Neuronal stem cell (in vitro differentiated cells): ENCODE measurements at regions not wholly inside any gene's neighbourhood (a gene's known extent, or its start where the extent isn't known, plus 50 kb on each side); places are given as distances from the start of the nearest gene placed in this dataset.

Experiments used
- DNase-seq: peaks from one replicate; pipeline ENCODE4 v3.0.0-alpha.2; 2013; ENCODE audit warnings: low spot score
- H2AFZ ChIP-seq: one replicate; pipeline ENCODE4 v1.6.1; 2013; ENCODE audit warnings: mild to moderate bottlenecking, low read length, inconsistent platforms
- H2AK5ac ChIP-seq: 2 replicates; pipeline ENCODE4 v1.6.1; 2013; ENCODE audit warnings: low read depth, mild to moderate bottlenecking, inconsistent platforms, low read length, moderate library complexity, mixed read lengths
- H2BK120ac ChIP-seq: 2 replicates; pipeline ENCODE4 v1.6.1; 2013; ENCODE audit warnings: low read depth, mild to moderate bottlenecking, inconsistent platforms, low read length, moderate library complexity, mixed read lengths
- H2BK12ac ChIP-seq: one replicate; pipeline ENCODE4 v1.6.1; 2013; ENCODE audit warnings: low read length, inconsistent platforms
- H2BK15ac ChIP-seq: 2 replicates; pipeline ENCODE4 v1.6.1; 2013; ENCODE audit warnings: mild to moderate bottlenecking, low read length, inconsistent platforms, mixed read lengths
- H2BK5ac ChIP-seq: one replicate; pipeline ENCODE4 v1.6.1; 2013; ENCODE audit warnings: inconsistent platforms, mild to moderate bottlenecking, low read length, moderate library complexity
- H3K14ac ChIP-seq: one replicate; pipeline ENCODE4 v1.6.1; 2013; ENCODE audit warnings: low read length, inconsistent platforms
- H3K18ac ChIP-seq: 2 replicates; pipeline ENCODE4 v1.6.1; 2013; ENCODE audit warnings: low read length, inconsistent platforms
- H3K23ac ChIP-seq: 2 replicates; pipeline ENCODE4 v1.6.1; 2013; ENCODE audit warnings: low read depth, mild to moderate bottlenecking, mixed read lengths, low read length, inconsistent platforms; ENCODE audit not compliant: poor library complexity
- H3K27ac ChIP-seq: replicated peaks from 3 replicates; pipeline ENCODE4 v1.5.1; 2013; ENCODE audit warnings: low read length, inconsistent platforms
- H3K27me3 ChIP-seq, 3 experiments: 2 replicates each; pipeline ENCODE4 v1.6.1; 2013; ENCODE audit warnings: low read length in 3 of 3, mild to moderate bottlenecking in 2 of 3, inconsistent platforms in 1 of 3, low read depth in 1 of 3, mixed read lengths in 1 of 3, moderate library complexity in 1 of 3; ENCODE audit not compliant: control insufficient read depth in 3 of 3, insufficient read depth in 3 of 3
- H3K36me3 ChIP-seq, 2 donors: replicated peaks in 1 of 2; 2 replicates each; pipeline ENCODE4 v1.6.1; 2013; ENCODE audit warnings: low read length in 2 of 2; ENCODE audit not compliant: control insufficient read depth in 2 of 2, insufficient read depth in 2 of 2
- H3K4ac ChIP-seq: 2 replicates; pipeline ENCODE4 v1.6.1; 2013; ENCODE audit warnings: inconsistent platforms, mild to moderate bottlenecking, low read length, moderate library complexity
- H3K4me1 ChIP-seq, 2 donors: 1 replicate in 1 of 2; 2 replicates in 1 of 2; pipeline ENCODE4 v1.6.1; 2013; ENCODE audit warnings: low read length in 2 of 2, low read depth in 1 of 2; ENCODE audit not compliant: control insufficient read depth in 2 of 2, insufficient read depth in 1 of 2
- H3K4me2 ChIP-seq: one replicate; pipeline ENCODE4 v1.6.1; 2013; ENCODE audit warnings: mild to moderate bottlenecking, low read length, inconsistent platforms; ENCODE audit not compliant: insufficient read depth, poor library complexity, severe bottlenecking
- H3K4me3 ChIP-seq, 2 donors: 2 replicates each; pipeline ENCODE4 v1.5.1; 2013; ENCODE audit warnings: low read length in 2 of 2, mild to moderate bottlenecking in 2 of 2, inconsistent platforms in 1 of 2, moderate library complexity in 1 of 2
- H3K79me1 ChIP-seq: one replicate; pipeline ENCODE4 v1.6.1; 2013; ENCODE audit warnings: low read depth, mild to moderate bottlenecking, inconsistent platforms, low read length, moderate library complexity
- H3K9ac ChIP-seq: one replicate; pipeline ENCODE4 v1.6.1; 2013; ENCODE audit warnings: mild to moderate bottlenecking, low read depth, low read length, inconsistent platforms; ENCODE audit not compliant: poor library complexity
- H3K9me3 ChIP-seq, 2 donors: replicated peaks in 1 of 2; 2 replicates each; pipeline versions ENCODE3 to v1.6.1; 2013; ENCODE audit warnings: low read length in 2 of 2, mild to moderate bottlenecking in 2 of 2, inconsistent platforms in 1 of 2, low read depth in 1 of 2, mixed read lengths in 1 of 2, moderate library complexity in 1 of 2; ENCODE audit not compliant: control insufficient read depth in 2 of 2, insufficient read depth in 1 of 2
- H4K8ac ChIP-seq: one replicate; pipeline ENCODE4 v1.6.1; 2013; ENCODE audit warnings: low read depth, mild to moderate bottlenecking, inconsistent platforms, low read length, moderate library complexity
- H4K91ac ChIP-seq: one replicate; pipeline ENCODE4 v1.6.1; 2013; ENCODE audit warnings: low read length, low read depth, mild to moderate bottlenecking, inconsistent platforms; ENCODE audit not compliant: poor library complexity
- WGBS, 2 donors: extraction: QIAGEN DNeasy Blood & Tissue Kit; methylation state at CpG; one replicate each; pipeline ENCODE4 v1.1.7; 2013; ENCODE audit warnings: missing lambda C conversion rate in 2 of 2, mixed read lengths in 1 of 2; ENCODE audit not compliant: insufficient read length in 2 of 2, insufficient replicate concordance in 1 of 2; ENCODE audit errors: extremely low coverage in 2 of 2; 5-methylcytosine and 5-hydroxymethylcytosine counted together

- Histone ChIP-seq H3K23ac (no peak overlapping the region), H3K9ac (no peak overlapping the region), H4K91ac (no peak overlapping the region), H2BK5ac (no peak overlapping the region), H4K8ac (no peak overlapping the region), H3K18ac (no peak overlapping the region), H3K14ac (no peak overlapping the region), H3K4ac (no peak overlapping the region), H2AFZ (no peak overlapping the region), H3K79me1 (no peaks in the 10 kb centered on the region), H3K9me3 (no peaks in the 10 kb centered on the region), H3K36me3 (no peaks in the 10 kb centered on the region), H3K27ac (no peak overlapping the region), H2BK120ac (no peak overlapping the region), H2BK15ac (no peak overlapping the region), H3K4me3 (no peak overlapping the region), H3K27me3 (no peaks in the 10 kb centered on the region), H3K4me2 (no peak overlapping the region), H2AK5ac (no peak overlapping the region), H2BK12ac (no peak overlapping the region), H3K4me1 (no peaks in the 10 kb centered on the region)
- WGBS, 2 donors, result no CpG with 5 or more reads among the region's 2 CpGs
- no peak for DNase-seq
Observed at GRCh38 chr3:4119119-4119518, 184.1 kb upstream of the SETMAR start.

GRCh38 chr3:4125576-4125975 lies 177.6 kb upstream of the SETMAR start:
- Histone ChIP-seq H3K18ac (no peak overlapping the region), H3K4ac (no peak overlapping the region), H3K14ac (no peak overlapping the region), H2AK5ac (no peak overlapping the region), H3K36me3 (no peaks in the 10 kb centered on the region), H3K23ac (no peak overlapping the region), H4K91ac (no peak overlapping the region), H2BK5ac (no peak overlapping the region), H3K9ac (no peak overlapping the region), H4K8ac (no peak overlapping the region), H3K9me3 (no peaks in the 10 kb centered on the region), H3K27ac (no peak overlapping the region), H3K4me3 (no peak overlapping the region), H3K79me1 (no peaks in the 10 kb centered on the region), H3K4me1 (no peaks in the 10 kb centered on the region), H2BK120ac (no peak overlapping the region), H3K4me2 (no peak overlapping the region), H2BK15ac (no peak overlapping the region), H2AFZ (no peak overlapping the region), H2BK12ac (no peak overlapping the region), H3K27me3 (no peaks in the 10 kb centered on the region)
- WGBS, 2 donors, result no CpG with 5 or more reads among the region's 3 CpGs
- DNase-seq, result no peak

GRCh38 chr3:4138150-4138785 lies 164.9 kb upstream of the SETMAR start:
- no peak overlapping the region for H4K91ac ChIP-seq
- no peak overlapping the region for H2BK120ac ChIP-seq
- H3K4me3 ChIP-seq, result no peak overlapping the region
- H3K36me3 ChIP-seq, result no peaks in the 10 kb centered on the region
- no peak overlapping the region for H2AFZ ChIP-seq
- no peaks in the 10 kb centered on the region for H3K27me3 ChIP-seq
- no CpG with 5 or more reads among the region's 3 CpGs for WGBS, 2 donors
- no peak overlapping the region for H2BK15ac ChIP-seq
- H3K14ac ChIP-seq, result no peak overlapping the region
- no peak overlapping the region for H2AK5ac ChIP-seq
- no peak overlapping the region for H3K23ac ChIP-seq
- H3K79me1 ChIP-seq, result no peaks in the 10 kb centered on the region
- H3K4me2 ChIP-seq, result no peak overlapping the region
- no peaks in the 10 kb centered on the region for H3K4me1 ChIP-seq
- H4K8ac ChIP-seq, result no peak overlapping the region
- DNase-seq, result no peak
- H2BK12ac ChIP-seq, result no peak overlapping the region
- H3K18ac ChIP-seq, result no peak overlapping the region
- no peaks in the 10 kb centered on the region for H3K9me3 ChIP-seq
- H3K9ac ChIP-seq, result no peak overlapping the region
- no peak overlapping the region for H3K27ac ChIP-seq
- no peak overlapping the region for H2BK5ac ChIP-seq
- no peak overlapping the region for H3K4ac ChIP-seq

DNA sequence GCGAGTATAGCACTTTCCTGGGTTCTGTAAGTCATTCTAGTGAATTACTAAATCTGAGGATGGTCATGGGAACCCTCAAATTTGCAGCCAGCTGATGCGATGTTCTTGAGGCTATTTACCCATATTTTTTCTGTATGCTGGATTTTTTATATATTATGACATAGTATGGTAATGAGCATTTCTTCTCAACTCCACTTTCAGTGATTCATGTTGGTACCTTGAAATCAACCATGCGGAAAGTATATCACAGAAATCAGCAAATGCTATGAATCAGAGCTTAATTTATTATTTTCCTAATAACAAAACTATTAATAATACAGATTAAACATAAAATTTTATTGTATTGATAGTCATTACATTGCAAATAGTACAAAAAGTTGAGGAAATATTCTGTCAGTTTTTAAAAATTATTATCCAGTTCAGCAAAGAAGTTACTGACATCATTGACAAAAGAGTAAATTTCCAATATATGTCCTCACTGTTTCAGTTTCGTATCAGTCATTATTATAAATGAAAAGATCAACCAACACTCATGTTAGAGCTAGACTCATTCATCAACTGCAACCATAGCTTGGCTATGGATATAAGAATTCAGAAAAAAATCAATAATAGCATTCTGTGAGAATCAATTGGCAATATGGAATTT lies 164.3 kb upstream of the SETMAR start:
- no peak overlapping the region for H4K91ac ChIP-seq
- no peaks in the 10 kb centered on the region for H3K9me3 ChIP-seq
- no peak overlapping the region for H3K4me2 ChIP-seq
- no peak overlapping the region for H3K4ac ChIP-seq
- H3K14ac ChIP-seq, result no peak overlapping the region
- H2BK12ac ChIP-seq, result no peak overlapping the region
- H3K27ac ChIP-seq, result no peak overlapping the region
- H3K18ac ChIP-seq, result no peak overlapping the region
- no peaks in the 10 kb centered on the region for H3K27me3 ChIP-seq
- H2AK5ac ChIP-seq, result no peak overlapping the region
- H3K4me3 ChIP-seq, result no peak overlapping the region
- no peak overlapping the region for H2BK15ac ChIP-seq
- no peak overlapping the region for H4K8ac ChIP-seq
- H3K79me1 ChIP-seq, result no peaks in the 10 kb centered on the region
- no peak overlapping the region for H3K9ac ChIP-seq
- no peaks in the 10 kb centered on the region for H3K36me3 ChIP-seq
- H3K23ac ChIP-seq, result no peak overlapping the region
- H2BK120ac ChIP-seq, result no peak overlapping the region
- no peaks in the 10 kb centered on the region for H3K4me1 ChIP-seq
- H2AFZ ChIP-seq, result no peak overlapping the region
- DNase-seq, result no peak
- no peak overlapping the region for H2BK5ac ChIP-seq
- no CpG with 5 or more reads among the region's 4 CpGs for WGBS, 2 donors
